DND-41 (cell line): ENCODE measurements at regions not wholly inside any gene's neighbourhood (a gene's known extent, or its start where the extent isn't known, plus 50 kb on each side); places are given as distances from the start of the nearest gene placed in this dataset.

Experiments
- ATAC-seq: fragments of 200-7000 bp; cut with Tn5 transposase; 3 replicates; pipeline ENCODE4 v1.9.1; 2021; ENCODE audit warnings: low read depth; ENCODE audit not compliant: insufficient read depth
- DNase-seq: peaks from one replicate; pipeline ENCODE4 v3.0.0-alpha.2; 2020
- H2AFZ ChIP-seq: 2 replicates; pipeline ENCODE4 v1.6.0; 2012; ENCODE audit warnings: low read depth, low read length
- H3K27ac ChIP-seq: 2 replicates; pipeline ENCODE4 v1.5.1; 2012; ENCODE audit warnings: low read length, inconsistent platforms
- H3K27me3 ChIP-seq: fragments of 200-600 bp; sonication (generic); 2 replicates; pipeline ENCODE4 v1.6.0; 2012; ENCODE audit warnings: low read length, mild to moderate bottlenecking, inconsistent platforms; ENCODE audit not compliant: insufficient read depth, poor library complexity
- H3K36me3 ChIP-seq: 2 replicates; pipeline ENCODE4 v1.5.1; 2012; ENCODE audit warnings: low read length, inconsistent platforms; ENCODE audit not compliant: insufficient read depth
- H3K4me1 ChIP-seq: 2 replicates; pipeline ENCODE4 v1.5.1; 2012; ENCODE audit warnings: mild to moderate bottlenecking, low read length; ENCODE audit not compliant: insufficient read depth
- H3K4me2 ChIP-seq: 2 replicates; pipeline ENCODE4 v1.6.0; 2012; ENCODE audit warnings: mild to moderate bottlenecking, moderate library complexity, low read length, inconsistent platforms; ENCODE audit not compliant: insufficient read depth
- H3K4me3 ChIP-seq, 2 experiments: fragments of 200-600 bp in 1 of 2; shearing (Covaris generic) in 1 of 2; 2 replicates each; pipeline ENCODE4 v1.5.1; 2012 to 2016; ENCODE audit warnings: inconsistent platforms in 2 of 2, low read length in 2 of 2, mild to moderate bottlenecking in 2 of 2, low read depth in 1 of 2, moderate library complexity in 1 of 2
- H3K79me2 ChIP-seq: 2 replicates; pipeline ENCODE4 v1.6.0; 2012; ENCODE audit warnings: low read length, inconsistent platforms; ENCODE audit not compliant: insufficient read depth
- H3K9ac ChIP-seq: 2 replicates; pipeline ENCODE4 v1.6.0; 2012; ENCODE audit warnings: low read depth, mild to moderate bottlenecking, inconsistent platforms, low read length, moderate library complexity
- H3K9me3 ChIP-seq: 2 replicates; pipeline ENCODE4 v1.5.1; 2012; ENCODE audit warnings: low read length, moderate library complexity, mild to moderate bottlenecking, inconsistent platforms; ENCODE audit not compliant: insufficient read depth, severe bottlenecking
- H4K20me1 ChIP-seq: 2 replicates; pipeline ENCODE4 v1.6.0; 2012; ENCODE audit warnings: low read length; ENCODE audit not compliant: insufficient read depth
- CTCF ChIP-seq: IDR thresholded peaks from 2 replicates; pipeline ENCODE4 v1.5.1; 2012; ENCODE audit warnings: borderline replicate concordance, low read length, moderate library complexity, mild to moderate bottlenecking; ENCODE audit not compliant: poor library complexity, severe bottlenecking; ENCODE audit errors: extremely low read depth
- EZH2 ChIP-seq: IDR thresholded peaks from 3 replicates; pipeline ENCODE4 v1.6.1; 2012; ENCODE audit warnings: borderline replicate concordance, low read depth, mild to moderate bottlenecking, moderate library complexity, low read length, inconsistent platforms; ENCODE audit not compliant: severe bottlenecking

GRCh38 chr12:108400900-108401480, 61.9 kb upstream of the CMKLR1 start:
- no peak overlapping the region for H3K4me2 ChIP-seq
- H3K4me3 ChIP-seq, result no peak overlapping the region
- no peak overlapping the region for H2AFZ ChIP-seq
- no peaks in the 10 kb centered on the region for H4K20me1 ChIP-seq
- H3K79me2 ChIP-seq, result no peaks in the 10 kb centered on the region
- no peak overlapping the region for H3K9ac ChIP-seq
- H3K36me3 ChIP-seq, result no peaks in the 10 kb centered on the region
- TF ChIP-seq CTCF, result no peak
- ATAC-seq (no peak), DNase-seq (no peak)
- no peaks in the 10 kb centered on the region for H3K4me1 ChIP-seq
- H3K9me3 ChIP-seq, result no peaks in the 10 kb centered on the region
- H3K27me3 ChIP-seq, result peaks cover 7% of the 10 kb centered on the region
- H3K27ac ChIP-seq, result no peak overlapping the region

GRCh38 chr12:108400481-108400880, 61.4 kb upstream of the CMKLR1 start:
- TF ChIP-seq EZH2 (no peak), CTCF (no peak)
- DNase-seq (no peak), ATAC-seq (no peak)
- no peaks in the 10 kb centered on the region for H3K79me2 ChIP-seq
- H3K27ac ChIP-seq, result no peak overlapping the region
- H3K4me3 ChIP-seq, result no peak overlapping the region
- H3K27me3 ChIP-seq, result peaks cover 7% of the 10 kb centered on the region
- H3K9me3 ChIP-seq, result no peaks in the 10 kb centered on the region
- no peak overlapping the region for H3K9ac ChIP-seq
- no peak overlapping the region for H2AFZ ChIP-seq
- no peak overlapping the region for H3K4me2 ChIP-seq
- no peaks in the 10 kb centered on the region for H4K20me1 ChIP-seq
- no peaks in the 10 kb centered on the region for H3K36me3 ChIP-seq
- H3K4me1 ChIP-seq, result no peaks in the 10 kb centered on the region

GRCh38 chr12:108400056-108400455, 60.9 kb upstream of the CMKLR1 start:
- no peak for DNase-seq
- no peaks in the 10 kb centered on the region for H3K4me1 ChIP-seq
- TF ChIP-seq EZH2 (no peak), CTCF (no peak)
- no peaks in the 10 kb centered on the region for H3K36me3 ChIP-seq
- H3K4me2 ChIP-seq, result no peak overlapping the region
- no peak overlapping the region for H3K9ac ChIP-seq
- no peak overlapping the region for H3K27ac ChIP-seq
- no peaks in the 10 kb centered on the region for H3K79me2 ChIP-seq
- H3K9me3 ChIP-seq, result no peaks in the 10 kb centered on the region
- H3K4me3 ChIP-seq, result no peak overlapping the region
- peaks cover 7% of the 10 kb centered on the region for H3K27me3 ChIP-seq
- no peak overlapping the region for H2AFZ ChIP-seq
- no peak for ATAC-seq
- no peaks in the 10 kb centered on the region for H4K20me1 ChIP-seq

GRCh38 chr12:108399514-108399913, 60.4 kb upstream of the CMKLR1 start:
- H3K4me1 ChIP-seq, result no peaks in the 10 kb centered on the region
- H4K20me1 ChIP-seq, result no peaks in the 10 kb centered on the region
- no peak for ATAC-seq
- no peak overlapping the region for H3K4me2 ChIP-seq
- peaks cover 7% of the 10 kb centered on the region for H3K27me3 ChIP-seq
- no peak overlapping the region for H3K9ac ChIP-seq
- no peak overlapping the region for H3K27ac ChIP-seq
- DNase-seq, result no peak
- H2AFZ ChIP-seq, result no peak overlapping the region
- no peaks in the 10 kb centered on the region for H3K36me3 ChIP-seq
- no peak overlapping the region for H3K4me3 ChIP-seq
- TF ChIP-seq CTCF (no peak), EZH2 (no peak)
- no peaks in the 10 kb centered on the region for H3K79me2 ChIP-seq
- no peaks in the 10 kb centered on the region for H3K9me3 ChIP-seq
